Stimulated activated CD4-positive, alpha-beta T cell treated with anti-CD3 and anti-CD28 coated beads, Interleukin-4, amount 100 ng/mL, for 48 hours (primary cell): ENCODE measurements at regions not wholly inside any gene's neighbourhood (a gene's known extent, or its start where the extent isn't known, plus 50 kb on each side); places are given as distances from the start of the nearest gene placed in this dataset.

Experiments used
- DNase-seq, 2 donors: peaks; one replicate each; pipeline ENCODE4 v3.0.0-alpha.2; 2020; ENCODE audit warnings: low read depth in 2 of 2

DNA sequence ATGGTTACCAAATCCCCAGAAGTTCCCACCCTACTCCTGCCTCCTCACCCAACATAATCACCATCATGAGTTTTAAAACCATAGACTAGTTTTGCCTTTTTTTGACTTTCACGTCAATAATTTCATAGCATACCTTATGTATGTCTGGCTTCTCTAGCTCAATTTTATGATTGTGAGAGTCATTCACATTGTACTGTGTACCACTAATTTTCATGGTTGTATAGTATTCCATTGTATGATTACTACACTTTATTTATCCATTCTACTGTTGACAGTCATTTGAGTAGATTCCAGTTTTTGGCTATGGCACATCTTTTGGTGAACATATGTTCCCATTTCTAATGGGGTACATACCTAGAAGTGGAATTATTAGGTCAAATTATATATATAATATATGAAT, 195.3 kb upstream of the TCF21 start:
- DNase-seq = no peak

DNA sequence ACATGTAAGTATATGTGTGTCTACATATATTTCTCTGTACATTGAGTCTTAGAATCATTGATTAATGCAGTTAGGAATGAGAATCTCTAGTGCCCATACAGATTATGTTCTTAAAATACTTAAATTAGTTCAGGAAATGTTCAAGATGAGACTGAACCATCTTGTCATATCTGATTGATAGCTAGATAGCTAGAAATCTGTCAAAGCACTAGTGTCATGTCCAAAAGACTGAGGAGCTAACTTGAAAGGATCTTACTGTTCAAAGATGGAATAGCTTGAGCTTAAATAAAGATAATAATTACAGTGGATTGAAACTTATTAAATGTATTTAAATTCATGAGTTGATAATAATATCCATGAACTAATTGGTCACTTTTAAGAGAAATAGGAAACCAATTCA, 191.7 kb upstream of the TCF21 start:
- DNase-seq = no peak

DNA sequence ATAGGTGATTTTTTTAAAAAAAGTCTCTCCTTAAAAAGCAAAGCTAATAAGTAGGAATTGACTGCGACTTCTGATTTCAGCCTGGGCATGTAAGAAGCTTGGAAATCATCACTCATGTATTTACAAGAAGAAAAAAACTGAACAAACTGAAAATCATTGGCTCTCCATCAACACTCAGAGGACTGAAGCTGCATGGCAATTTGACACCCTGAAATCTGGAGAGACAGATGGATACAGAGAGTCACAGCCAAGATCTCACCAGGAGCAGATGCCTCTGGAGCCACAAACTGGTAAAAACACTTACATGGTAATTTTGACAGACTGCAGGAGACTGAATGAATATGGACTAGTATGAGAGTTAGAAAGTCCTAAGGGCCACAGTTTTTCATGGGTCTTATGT, 191.2 kb upstream of the TCF21 start:
- no peak for DNase-seq

DNA sequence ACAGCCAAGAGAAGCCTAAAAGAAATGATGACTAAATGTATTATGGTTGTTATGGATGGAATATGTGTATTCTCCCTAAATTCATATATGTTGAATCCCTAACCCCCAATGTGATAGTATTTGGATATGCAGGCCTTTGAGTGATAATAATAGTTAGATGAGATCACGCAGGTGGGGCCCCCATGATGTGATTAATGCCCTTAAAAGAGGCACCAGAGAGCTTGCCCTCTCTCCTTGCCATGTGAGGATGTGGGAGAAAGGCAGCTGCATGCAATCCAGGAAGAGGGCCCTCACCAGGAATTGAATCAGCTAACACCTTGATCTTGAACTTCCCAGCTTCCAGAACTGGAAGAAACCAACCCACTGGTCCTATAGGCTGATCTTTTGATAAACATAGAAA, 190.6 kb upstream of the TCF21 start:
- no peak for DNase-seq

DNA sequence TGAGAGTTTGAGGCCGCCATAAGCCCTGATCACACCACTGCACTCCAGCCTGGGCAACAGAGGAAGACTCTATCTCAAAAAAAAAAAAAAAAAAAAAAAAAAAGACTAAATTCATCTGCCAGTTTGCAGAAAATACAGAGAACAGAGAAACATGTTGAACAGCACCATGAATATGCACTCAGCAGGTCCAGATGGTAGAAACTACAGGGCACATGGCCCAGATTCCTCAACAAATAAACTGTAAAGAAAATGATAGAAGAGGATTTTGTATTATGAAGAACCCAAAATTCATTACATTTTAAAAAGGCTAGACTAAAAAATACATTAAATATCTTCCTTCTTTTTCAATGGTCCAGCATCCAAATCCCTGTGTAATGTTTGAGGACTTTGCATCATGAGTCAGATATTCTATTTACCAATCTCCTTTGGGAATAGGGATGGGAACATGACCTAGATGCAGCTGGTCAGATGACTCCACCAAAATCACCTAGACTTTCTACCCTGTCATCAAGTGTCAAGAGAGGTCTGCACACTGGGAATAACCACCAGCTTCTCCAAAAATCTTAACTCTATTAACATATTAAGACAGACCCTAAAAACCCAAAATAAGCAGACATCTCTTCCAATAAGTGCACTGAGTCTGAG, 189.1 kb upstream of the TCF21 start:
- DNase-seq = no peak

DNA sequence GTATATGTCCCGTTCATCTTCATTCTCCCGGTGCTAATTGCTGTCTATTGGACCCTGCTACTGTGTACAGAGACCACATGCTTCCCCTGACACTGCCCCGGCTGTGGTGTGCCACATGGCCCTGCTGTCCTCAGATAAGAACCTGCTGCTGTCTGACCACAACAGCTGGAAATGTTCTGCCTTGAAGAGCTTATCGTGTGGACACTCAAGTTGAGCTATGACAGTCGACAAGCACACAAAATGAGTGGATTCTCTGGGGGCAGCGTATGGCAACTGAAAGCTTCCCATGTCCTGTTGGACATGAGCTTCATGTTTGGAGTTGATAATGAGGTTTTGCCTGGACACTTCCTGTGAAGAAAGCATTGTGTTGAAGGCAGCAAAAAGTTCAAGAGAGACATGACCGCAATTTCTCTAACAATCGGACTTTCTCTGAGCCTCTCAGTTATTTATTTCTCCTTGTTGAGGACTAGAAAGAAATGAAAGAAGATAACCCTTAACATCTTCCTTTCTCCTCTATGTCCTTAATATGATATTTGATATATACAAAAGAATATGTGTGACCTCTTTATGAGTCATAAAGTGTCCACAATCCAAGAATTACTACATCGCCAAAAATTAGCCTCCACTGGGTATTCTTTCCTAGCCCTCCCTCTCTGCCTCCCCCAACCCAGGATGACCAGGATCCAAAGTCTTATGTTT, 187.1 kb upstream of the TCF21 start:
- no peak for DNase-seq

DNA sequence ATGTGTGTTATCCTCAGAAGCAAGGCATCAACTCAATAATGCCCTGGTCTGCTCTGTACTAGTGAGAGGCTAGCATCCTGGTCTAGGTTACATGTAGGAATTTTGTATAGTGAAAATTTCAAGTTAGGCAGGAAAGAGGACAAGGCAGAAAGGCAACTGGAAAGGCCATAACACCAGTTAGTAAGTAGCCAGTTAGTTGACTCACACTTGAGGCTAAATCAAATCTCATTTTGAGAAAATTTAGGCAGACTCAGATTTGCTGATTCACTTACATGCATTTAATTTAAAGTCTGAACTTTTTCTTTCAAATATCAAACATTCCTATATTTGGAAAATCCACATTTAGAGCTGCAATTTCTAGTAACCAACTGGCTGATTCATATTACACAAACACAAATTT, 184.5 kb upstream of the TCF21 start:
- no peak for DNase-seq

DNA sequence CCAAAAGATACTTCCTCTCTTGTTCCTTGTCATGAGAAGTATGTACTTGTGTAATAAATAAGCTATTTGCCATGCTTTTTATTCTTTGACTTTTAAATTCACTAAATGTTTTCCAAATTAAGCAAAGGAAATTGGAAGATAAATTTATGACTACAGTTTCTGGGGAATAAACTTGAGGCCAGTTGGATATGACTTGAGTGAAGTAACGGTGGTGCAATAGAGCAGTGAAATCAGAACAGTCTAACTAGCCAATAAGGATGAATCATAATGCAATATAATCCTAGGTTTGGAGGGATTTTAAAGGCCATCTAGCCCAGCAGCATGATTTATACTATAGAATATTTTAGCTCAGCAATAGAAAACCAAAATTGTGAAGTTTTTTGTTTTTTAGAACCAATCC, 183.8 kb upstream of the TCF21 start:
- no peak for DNase-seq

DNA sequence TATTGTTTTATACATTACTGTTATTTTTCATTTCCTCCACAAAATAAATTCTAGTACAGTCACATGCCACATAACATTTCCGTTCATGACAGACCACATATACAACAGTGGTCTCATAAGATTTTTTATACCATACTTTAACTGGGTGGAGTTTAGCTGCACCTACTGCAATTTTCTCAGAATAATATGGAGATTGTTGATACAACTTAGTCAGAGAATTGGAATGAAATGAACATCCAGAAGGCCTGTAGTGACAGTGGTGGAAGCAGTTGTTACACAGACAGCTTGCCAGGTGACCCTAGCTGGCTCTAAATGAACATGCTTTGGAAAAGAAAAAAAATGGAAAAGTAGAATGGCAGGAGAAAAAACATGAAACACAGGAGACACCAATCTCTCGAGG, 183.2 kb upstream of the TCF21 start:
- no peak for DNase-seq

DNA sequence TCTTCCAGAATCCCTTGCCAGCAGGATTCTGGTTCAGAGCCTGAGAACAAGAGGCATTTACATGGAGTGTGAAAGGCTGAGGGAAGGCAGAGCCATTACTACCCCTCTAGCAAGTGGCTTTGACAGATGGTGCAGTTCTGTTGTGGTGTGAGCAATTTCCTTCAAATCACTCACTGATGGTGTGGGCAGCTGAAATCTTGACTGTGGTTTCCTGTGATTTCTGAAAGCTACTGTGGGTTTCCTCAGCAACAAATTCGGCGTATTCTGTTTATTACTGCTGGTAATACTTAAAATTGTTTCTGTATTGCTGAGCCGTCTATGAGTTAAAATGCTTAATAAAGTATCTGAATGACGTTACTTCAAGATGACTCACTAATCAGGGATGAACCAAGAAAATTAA, 181.5 kb upstream of the TCF21 start:
- no peak for DNase-seq

DNA sequence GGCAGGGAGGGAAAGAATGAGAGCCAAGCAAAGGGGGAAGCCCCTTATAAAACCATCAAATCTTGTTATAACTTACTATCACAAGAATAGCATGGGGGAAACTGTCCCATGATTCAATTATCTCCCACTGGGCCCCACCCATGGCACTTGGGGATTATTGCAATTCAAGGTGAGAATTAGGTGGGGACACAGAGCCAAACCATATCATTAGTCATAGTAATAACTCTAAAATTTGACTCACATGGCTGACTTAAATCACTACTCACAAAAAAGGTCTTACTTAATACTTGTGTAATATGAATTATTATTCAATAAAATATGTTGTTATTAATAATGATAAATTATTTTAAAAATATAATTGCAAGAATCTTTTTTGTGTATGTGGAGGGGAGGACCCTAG, 178.1 kb upstream of the TCF21 start:
- no peak for DNase-seq

DNA sequence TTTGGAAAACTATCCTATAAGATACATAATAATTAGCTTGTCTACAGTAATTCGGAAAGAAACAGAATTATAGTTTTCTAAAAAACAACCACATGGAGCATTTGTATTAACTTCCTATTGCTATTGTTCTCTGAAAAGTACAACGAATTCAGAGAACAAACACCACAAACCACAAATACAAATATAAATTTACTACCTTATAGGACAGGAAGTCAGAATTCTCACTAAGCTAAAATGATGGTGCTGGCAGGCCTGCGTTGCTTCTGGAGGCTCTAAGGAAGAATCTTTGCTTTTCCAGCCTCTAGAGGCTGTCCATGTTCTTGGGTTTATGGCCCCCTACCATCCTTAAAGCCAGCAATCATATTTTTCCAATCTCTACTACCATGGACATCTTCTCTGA, 173.6 kb upstream of the TCF21 start:
- DNase-seq = no peak

DNA sequence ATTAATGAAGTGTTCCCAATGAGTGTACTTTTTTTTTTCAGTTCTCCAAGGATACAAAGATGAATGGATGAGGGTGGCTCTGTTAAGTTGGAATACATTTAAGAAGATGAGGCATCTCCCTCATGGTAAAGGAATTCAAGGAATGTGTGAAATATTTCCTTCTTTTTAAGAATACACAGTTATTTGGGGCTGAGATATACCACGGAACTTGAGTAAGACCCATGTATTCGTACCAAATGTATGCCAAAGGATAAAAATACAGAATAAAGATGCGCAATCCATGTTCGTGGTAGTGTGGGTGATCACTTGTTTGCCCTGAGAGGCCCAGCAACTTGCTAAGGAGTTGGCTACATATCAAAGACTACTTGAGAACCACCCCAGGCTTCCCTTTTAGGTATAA, 164.2 kb upstream of the TCF21 start:
- DNase-seq = no peak

DNA sequence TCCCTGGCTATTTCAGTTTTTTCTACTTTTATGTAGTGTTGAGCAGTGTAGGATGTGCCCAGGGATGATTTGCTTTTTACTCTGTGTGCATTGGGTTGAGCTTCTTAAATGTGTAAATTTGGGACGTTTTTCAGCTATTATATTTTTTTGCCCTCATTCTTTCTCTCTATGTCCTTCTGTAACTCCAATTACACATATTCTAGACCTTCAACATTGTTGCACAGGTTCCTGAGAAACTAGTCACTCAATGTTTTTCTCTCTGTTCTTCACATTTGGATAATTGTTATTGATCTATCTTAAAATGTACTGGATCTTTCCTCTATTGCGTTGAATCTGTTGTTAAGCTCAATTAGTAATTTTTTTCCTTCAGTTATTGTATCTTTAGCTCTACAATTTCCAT, 162.7 kb upstream of the TCF21 start:
- DNase-seq = no peak

DNA sequence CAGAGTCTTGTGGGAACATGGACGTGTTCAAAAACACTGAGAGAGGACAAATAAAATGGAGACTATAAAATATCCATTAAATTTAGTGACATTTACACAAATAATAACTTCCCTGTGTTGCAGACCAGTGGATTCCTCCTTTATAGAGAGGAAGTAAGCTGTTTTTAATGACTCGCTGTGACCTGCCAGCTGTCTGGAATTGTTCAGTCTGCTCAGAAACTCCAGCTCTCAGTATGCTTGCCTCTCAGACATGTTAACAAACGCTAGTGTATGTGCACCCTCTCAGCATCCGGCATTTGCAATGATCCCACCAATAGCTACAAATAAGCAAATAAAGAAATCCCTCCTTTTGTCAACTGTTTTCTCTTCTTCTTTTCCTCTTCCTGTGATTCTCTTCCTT, 158.0 kb upstream of the TCF21 start:
- no peak for DNase-seq

DNA sequence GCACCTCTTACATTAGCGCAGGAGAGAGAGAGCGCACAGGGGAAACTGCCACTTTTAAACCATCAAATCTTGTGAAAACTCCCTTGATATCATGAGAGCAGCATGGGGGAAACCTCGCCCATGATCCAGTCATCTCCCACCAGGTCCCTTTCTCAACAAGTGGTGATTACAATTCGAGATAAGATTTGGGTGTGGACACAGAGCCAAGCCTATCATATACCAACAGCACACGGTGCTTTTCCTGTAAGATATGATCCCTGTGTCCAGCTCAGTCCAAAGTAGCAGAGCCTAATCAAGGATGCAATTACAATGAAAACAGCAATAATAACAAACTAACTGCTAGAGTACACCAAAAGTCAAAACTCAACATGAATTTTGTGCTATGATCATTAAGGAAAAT, 148.7 kb upstream of the TCF21 start:
- DNase-seq = no peak

DNA sequence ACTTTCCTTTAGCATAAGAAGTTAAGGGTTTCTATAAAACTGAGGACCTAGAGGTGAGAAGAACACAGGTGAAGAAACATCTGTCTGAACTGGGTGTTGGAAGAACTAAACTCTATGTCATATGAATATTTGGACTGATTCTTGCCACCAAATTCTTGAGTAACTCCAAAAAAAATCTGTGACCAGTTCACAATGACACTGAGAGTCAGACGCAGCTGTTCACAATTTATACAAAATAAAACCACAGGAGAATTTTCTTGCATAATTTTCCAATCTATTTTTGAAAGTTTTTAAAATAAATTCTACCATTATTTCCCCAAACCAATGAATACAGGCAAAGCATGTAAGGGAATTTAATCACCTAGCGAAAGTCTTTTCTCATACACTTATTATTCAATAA, 148.1 kb upstream of the TCF21 start:
- no peak for DNase-seq

DNA sequence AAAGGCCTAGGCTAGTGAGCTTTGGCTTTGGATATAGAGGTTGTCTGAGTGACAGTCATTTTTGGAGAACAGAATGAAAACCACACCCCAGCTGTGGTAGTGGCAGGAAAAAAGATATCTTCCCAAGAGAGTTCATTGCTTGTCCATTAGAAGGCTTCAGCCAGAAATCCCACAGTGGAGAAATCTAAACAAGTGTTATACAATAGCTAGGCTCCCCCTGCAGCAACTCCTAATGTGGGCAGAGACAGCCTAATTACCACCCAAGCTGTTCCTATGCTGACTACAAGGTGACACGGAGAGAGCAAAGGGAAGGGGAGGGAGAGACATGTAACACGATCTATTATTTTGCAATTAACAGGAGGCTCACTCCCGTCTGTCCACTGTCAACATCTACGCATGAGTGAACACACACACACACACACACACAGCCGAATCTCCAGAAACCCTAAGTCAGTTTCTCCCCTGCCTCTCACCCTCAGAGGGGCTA, 147.5 kb upstream of the TCF21 start:
- no peak for DNase-seq

DNA sequence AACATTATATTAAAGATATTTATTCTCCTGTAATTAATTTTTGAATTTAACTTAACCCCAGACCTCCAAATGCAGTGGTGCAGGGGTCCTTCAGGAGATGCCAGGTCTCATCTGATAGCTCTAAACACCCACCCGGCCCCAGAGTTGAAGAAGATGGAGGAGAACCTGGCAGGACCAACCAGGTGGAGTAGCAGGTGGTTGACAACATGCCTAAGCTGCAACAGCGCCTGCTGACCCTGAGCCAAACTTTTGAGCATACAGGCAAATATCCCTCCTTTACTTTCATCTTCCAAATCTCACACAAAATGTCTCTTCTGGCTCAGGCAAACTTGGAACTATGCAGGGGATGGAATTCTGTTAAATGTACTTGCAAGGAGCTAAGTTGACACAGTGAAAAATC, 145.3 kb upstream of the TCF21 start:
- DNase-seq = no peak

DNA sequence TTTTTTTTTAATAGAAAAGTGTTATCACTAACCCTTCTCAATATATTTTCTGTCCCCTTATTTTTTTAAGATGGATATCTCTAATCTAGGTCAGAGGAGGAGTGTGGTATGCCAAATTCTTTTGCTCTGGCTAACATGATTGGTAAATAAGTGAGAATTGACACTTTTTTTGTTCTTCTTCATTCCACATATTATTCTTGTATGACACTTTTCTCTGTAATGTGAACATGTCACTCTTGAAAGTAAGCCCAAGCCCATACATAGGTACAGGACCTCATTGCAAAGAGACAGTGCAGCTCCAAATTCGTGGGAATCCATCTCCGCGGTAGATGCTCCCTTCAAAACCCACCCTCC, 142.5 kb upstream of the TCF21 start:
- no peak for DNase-seq

DNA sequence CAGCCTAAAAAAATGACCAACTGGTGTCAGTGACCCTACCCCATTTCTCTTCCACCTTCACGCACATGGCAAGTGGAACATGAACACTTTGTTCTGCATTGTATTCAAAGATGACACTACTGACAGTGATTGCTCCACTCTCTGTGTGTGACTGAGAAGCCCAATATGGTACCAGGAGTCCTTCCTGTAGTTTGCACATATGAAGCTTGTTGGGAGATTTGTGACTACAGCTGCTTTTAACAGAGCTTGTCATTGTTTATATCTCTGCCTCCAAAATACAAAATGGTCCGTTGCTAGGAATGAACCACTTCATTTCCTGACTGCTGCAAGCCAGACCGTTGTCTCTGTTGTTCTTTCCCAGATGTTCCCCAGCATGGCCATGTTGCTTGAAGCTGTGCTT, 140.3 kb upstream of the TCF21 start:
- DNase-seq = no peak

DNA sequence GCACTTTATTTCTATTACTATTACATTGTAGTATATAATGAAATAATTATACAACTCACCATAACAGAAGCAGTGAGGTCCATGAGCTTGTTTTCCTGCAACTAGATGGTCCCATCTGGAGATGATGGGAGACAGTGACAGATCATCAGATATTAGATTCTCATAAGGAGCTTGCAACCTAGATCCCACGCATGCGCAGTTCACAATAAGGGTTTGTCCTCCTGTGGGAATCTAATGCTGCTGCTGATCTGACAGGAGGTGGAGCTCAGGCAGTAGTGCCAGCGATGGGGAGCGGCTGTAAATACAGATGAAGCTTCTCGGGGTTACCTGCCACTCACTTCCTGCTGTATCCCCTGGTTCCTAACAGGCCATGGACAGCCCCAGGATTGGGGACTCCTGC, 139.5 kb upstream of the TCF21 start:
- no peak for DNase-seq

DNA sequence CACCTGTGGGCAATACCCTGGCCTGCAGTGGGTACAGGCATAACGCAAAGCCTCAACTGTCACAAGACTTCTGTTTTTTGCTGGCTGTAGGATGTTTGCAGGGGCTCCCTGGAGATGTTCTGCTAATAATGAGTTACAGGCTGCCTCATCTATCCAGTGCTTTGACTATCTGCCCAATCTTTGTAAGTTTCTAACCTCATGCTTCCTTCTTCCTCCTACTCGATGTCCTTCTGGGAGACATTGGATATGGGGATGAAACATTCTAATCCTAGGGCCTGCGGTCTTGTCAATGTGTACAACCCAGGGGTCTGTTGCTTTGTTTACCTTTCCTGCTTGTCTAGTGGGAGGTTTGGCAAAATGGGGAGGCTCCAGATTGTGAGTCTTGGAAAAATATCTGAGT, 136.8 kb upstream of the TCF21 start:
- DNase-seq = no peak

DNA sequence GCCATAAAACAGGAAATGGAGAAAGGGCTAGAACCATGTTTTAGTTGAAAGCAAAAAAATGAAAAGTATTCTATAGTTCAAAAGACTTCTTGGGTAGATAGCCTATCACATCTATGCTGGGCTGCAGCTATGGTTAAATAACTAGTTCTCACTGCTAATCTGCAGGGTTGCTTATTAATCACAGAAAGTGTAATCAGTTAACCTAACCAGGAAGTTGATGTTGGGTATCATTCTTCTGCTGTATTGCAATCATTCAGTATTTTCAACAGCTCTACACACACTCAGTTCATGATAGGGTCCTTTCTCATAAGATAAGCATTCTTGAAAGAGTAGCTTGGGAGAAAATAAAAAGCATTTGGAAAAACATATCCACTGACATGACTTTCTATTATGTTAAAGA, 135.2 kb upstream of the TCF21 start:
- DNase-seq = no peak
